HS-5 (cell line): ENCODE measurements at regions not wholly inside any gene's neighbourhood (a gene's known extent, or its start where the extent isn't known, plus 50 kb on each side); places are given as distances from the start of the nearest gene placed in this dataset.
"Not testable (repeated sequence)": the region's sequence is repeated elsewhere in the genome, so short reads cannot be mapped to it uniquely, and the experiment has no call there.

Experiments
- DNase-seq: peaks from one replicate; pipeline ENCODE4 v3.0.0-alpha.2; 2012; ENCODE audit warnings: low read depth

DNA sequence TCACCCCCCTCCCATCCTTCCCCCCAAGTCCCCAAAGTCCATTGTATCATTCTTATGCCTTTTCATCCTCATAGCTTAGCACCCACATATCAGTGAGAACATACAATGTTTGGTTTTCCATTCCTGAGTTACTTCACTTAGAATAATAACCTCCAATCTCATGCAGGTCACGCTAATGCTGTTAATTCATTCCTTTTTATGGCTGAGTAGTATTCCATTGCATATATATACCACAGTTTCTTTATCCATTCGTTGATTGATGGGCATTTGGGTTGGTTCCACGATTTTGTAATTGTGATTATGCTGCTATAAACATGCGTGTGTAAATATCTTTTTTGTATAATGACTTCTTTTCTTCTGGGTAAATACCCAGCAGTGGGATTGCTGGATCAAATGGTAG lies 621.9 kb upstream of the NRP1 start:
- not testable (repeated sequence) for DNase-seq

DNA sequence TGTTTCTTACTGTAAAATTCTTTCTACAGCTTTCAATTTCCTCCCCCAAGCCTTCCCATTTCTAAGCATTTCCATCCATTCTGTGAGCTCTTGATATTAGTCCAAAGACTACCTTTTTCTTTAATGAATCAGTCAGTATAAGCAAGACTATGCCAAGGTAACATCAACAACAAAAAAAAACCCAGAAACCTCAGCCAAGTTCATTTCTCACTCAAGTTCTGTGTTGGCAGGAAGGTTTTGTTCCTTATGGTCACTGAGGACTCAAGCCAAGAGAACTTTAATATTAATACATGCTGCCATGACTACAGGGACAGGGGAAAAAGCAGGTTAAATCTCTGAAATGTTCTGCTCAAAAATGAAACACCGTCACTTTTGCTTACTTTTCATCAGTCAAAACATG lies 621.2 kb upstream of the NRP1 start:
- DNase-seq: no peak

DNA sequence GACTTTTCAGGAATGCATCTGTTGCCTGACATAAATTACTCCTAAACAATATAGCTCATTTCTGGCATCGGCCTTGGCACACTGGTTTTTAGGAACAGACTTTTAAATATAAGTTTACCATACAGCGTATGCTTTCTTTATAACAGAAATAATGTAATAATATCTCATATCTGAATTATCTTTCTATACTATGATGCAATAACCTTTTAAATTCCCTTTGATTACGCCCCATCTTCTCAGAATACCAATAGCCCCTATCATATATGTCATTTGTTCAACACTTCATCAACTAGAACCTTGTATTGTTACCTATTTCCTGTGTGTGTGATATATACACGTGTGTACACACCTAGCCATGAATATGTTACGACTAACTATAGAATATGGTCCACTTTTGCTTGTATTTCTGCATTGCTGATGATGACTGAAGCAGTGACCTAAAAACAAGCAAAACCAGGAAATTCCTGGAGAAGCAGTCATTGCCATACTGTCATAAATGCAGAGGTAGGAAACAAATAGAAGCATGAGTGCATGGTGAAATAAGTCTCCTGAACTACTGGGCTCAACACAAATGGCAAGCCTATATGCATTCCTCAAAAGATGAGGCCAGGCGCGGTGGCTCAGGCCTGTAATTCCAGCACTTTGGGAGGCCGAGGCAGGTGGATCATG lies 618.4 kb upstream of the NRP1 start:
- peak; percentile 23 for DNase-seq

DNA sequence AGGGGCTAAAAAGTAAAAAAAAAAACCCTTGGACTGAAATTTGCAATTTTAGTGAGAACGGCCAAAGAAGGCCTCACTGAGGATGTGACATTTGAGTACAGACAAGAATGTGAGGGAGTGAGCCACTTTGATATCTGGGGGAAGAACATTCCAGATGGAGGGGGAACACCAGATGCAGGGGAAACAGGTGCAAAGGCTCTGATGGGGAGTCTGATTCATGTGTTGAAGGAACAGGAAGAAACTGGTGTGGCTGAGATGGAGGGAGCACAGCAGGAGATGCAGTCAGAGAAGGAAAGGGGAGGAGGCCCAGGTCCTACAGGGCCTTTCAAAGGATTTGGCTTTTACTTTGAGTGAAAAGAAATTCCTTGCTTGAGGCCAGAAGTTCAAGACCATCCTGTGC lies 615.7 kb upstream of the NRP1 start:
- no peak for DNase-seq

DNA sequence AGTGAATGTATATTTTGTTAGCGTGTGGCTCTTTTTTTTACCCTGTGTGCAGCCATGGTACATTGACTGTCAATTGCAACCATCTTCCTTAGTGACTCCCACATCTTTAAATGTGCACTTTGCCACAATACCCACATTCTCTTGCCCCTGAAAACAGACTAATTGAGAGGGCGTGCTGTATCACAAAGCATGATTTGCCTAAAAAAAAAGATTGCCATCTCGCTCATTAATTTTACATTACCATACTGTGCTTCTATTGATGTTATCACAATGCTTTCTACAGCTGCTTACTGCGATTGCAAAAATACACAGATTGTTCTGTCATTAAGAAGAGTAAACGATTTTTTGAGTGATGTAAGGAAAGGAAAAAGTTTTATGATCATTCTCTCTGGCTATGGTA lies 613.1 kb upstream of the NRP1 start:
- DNase-seq: no peak

DNA sequence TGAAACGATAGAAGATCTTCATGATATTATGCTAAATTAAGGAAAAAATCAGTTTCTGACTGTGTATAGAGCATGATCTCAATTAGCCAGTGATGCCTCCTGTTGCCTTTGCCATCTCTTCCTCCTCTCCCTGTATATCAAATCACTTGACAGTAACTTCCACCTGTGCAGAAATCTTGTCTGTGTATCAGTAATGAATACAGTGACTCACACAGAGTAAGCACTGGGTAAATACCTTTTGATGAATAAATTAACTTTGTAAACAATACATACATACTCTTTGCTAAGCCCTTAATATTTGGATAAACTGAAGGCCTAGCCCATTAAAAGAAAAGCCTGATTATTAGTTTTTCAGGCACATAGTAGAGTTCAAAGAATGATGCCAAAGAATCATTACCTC lies 610.6 kb upstream of the NRP1 start:
- no peak for DNase-seq

DNA sequence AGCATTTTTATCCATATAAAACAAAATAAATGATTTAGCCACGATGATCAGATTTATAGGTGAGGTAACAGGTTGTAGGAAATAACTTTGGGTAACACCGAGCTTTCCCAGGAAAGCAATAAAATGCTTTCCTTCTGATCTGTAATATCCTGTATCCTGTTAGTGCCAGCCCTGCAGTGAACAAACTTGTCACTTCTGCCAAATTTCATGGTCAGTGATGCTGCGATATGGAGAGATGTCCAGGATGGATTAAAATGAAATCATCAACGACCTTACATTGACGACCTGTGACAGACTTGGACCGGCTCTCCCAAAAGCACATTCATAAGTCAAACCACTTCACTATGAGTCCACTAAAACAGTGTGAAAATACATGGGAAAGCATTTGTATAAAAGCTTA lies 608.0 kb upstream of the NRP1 start:
- DNase-seq: no peak

DNA sequence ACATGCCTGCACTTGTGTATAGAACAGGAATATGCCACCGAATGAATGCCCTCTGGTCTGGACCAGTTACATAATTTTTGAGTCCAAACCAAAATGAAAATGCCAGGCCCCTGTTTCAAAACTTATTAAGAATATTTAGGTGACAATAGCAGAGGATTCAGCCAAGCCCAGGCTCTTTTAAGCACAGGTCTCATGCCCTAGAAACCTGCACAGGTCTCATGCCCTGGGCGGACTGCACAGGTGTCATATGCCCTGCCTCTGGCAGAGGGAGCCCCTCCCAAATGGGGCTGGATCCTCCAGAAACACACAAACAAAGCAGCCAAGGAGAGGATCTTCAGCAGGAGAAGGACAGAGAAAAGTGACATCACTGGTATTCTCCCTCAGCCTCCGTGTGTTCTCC lies 605.4 kb upstream of the NRP1 start:
- no peak for DNase-seq

DNA sequence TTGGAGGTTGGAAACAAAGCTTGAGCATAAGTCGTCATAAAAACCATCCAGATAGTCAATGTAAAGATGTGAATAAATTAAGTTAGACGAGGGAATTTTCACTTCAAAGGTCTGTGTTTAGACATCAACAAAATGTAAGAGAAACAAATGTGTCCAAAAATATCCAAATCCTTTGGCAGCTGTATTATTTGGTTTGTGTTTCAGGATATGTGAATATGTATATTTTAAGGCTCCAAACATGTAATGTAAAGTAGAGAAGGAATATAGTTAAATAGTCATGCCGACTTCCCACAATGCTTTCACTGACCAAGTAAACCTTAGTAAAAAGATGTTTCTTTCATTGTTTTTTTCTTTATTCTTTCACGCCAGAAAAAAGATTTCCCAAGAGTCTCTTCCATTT lies 604.9 kb upstream of the NRP1 start:
- no peak for DNase-seq

DNA sequence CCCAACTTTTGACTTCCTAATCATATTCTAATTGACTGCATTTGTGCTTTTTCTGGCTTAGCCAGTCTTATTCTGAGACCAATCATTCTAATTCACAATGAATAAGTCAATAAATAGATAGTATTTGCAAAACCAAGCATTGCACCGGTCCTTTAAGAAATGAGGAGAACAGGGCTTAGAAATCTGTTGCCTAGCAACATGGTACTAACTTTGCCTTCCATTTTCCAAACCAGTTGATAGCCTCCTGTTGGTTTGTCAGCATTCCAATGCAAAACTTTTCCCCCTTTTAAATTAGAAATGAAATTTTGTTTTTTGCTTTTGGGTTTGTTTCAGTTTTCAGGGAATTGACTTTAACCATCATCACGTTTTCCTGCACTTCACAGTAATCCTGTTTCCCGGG lies 603.5 kb upstream of the NRP1 start:
- DNase-seq: no peak

DNA sequence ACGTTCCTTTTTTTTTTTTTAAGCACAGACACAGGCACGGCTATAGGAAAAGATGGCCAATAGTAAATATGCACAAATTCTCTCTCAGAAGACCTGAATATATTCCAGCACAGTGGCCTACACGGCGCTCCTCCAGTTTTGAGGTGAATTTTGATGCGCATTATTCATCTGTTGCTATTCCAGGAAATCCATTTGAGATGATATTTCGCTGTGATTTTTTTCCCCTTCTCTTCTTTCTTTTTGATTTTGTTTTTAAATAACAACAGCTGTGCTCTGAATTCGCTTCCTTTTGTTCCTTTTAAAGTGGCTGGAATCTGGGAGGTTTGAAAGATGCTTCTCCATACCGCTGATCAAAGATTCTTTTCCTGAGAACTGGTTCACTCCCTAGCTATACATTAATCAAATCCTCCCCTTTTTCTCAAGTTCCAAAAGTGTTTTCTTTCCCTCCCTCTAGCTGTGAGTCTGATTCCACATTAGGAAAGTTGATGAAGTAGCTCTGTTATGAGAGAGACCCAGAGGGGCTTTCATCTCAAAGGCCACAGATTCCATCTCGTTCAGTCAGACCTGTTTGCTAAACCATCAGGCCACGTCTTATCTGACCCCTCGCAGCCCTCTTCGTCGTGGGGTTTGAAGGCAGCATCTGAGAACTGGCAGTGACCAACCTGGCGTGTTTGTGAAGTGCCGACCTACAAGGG lies 602.7 kb upstream of the NRP1 start:
- no peak for DNase-seq

DNA sequence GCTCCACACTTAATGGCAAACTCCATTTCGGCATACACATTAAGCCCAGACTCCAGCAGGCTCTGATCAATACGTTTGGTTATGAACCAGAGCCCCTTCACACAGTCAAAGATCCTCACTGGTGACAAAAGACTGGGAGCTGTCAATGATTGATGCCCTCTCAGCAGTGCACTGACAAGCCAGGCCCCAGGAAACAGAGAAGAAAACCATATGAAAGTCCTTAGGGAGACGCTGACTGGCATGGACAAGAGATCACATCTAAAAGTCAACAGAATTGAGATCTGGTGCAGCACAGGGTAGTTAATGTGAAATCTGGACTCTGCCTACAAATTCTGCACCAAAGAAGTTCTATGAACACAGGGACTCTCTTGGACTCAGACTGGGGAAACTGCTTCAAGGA lies 600.9 kb upstream of the NRP1 start:
- no peak for DNase-seq

DNA sequence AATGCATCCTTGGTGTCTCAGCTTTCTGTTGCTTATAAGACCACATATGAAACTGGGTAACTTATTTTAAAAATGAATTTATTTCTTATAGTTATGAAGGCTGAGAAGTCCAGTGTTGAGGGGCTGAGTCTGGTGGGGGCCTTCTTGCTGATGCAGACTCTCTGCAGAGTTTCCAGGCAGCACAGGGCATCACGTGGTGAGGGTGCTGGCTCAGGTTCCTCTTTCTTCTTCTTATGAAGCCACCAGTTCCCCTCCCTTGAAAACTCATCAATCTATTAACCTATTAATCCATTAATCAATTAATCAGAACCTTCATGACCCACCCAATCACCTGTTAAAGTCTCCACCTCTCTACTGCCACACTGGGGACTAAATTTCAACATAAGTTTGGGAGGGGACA lies 595.6 kb upstream of the NRP1 start:
- DNase-seq: no peak

DNA sequence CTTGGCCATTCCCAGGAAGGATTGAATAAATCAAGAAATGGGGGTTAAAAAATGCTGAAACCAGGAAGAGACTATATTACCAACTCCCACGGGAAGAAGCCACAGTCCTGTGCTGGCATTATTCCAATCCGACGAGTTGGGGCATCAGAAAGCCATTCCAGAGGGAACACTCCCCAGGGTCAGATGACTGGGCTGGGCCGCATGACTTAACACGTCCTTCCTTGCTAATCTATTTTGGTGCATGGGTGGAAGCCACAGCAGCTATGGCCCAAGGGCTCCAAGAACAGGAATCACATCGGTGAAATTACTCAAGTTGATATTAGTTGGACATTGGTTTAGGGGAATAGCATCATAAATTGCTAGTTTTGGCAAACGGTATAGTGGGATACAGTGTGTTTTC lies 592.9 kb upstream of the NRP1 start:
- no peak for DNase-seq

DNA sequence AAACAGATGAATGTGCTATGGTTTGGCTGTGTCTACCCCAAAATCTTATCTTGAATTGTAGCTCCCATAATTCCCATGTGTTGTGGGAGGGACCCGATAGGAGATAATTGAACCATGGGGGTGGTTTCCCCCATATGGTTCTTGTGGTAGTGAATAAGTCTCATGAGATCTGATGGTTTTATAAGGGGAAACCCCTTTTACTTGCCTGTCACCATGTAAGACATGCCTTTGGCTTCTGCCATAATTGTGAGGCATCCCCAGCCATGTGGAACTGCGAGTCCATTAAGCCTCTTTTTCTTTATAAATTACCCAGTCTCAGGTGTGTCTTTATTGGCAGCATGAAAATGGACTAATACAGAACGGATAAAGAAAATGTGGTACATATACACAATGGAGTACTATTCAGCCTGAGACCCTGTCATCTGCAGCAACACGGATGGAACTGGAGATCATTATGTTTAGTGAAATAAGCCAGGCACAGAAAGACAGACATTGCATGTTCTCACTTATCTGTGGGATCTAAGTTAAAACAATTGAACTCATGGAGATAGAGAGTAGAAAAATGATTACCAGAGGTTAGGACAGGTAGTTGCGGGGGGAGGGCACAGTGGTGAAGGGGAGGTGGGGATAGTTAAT lies 587.6 kb upstream of the NRP1 start:
- no peak for DNase-seq

DNA sequence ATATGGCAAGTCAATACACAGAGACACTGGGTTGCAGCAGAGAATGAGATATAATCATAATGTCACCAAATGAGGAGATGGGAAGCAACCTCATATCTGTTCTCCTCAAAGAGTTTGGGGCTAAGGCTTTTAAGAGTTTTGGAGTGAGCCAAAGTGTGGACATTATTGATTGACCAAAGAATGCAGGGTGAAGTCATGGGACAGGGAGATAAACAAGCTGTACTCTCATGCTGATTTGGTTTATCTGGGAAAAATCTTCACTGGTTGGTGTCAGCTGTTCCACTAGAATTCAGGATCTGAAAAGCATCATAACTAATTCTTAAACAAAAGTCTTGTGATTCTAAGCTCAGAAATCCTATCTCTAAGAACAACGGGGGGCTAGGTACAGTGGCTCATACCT lies 585.9 kb upstream of the NRP1 start:
- DNase-seq: no peak

DNA sequence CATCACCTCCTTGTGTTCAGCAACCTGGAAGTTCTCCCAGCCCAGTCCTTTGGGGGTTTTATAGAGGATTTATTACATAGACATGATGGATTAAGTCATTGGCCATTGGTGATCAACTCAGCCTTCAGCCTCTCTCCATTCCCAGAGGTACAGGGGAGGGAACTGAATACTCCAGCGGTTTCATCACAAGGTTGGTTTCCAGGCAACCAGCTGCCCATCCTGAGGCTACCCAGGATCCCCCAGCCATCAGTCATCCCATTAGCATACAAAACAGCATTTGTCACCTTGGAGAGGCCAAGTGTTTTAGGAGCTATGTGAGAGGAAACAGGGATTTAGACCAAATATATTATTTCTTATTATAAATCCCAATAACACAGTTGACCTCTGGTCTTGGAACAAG lies 584.8 kb upstream of the NRP1 start:
- DNase-seq: no peak

DNA sequence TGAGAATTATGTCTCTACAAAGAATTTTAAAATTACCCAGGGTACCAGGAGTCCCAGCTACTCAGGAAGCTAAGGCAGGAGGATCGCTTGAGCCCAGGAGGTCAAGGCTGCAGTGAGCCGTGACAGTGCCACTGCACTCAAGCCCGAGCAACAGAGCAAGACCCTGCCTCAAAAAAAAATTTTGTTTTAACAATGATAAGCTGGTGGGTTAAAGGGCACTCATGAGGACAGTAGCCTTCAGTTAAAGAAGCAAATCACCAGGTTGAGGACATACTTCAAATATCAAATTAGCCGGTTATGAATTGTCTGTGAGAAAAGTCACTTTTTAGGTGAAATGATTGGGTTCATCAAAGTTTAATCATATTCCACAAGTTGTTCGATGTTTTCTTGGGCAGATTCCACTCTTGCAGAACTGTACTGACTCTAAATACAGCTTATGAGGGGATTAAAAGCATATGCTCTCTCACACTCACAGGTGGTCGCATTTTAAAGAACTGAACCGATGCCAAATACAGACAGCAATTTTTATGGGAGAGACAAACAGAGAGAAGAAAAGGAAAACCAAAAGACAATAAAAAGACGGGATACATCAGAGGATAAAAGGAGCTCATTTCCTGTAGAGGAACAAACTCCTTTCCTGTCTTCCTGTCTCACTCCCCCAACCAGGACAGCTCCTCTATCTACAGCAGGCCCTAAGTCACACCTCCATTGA lies 582.8 kb upstream of the NRP1 start:
- no peak for DNase-seq

DNA sequence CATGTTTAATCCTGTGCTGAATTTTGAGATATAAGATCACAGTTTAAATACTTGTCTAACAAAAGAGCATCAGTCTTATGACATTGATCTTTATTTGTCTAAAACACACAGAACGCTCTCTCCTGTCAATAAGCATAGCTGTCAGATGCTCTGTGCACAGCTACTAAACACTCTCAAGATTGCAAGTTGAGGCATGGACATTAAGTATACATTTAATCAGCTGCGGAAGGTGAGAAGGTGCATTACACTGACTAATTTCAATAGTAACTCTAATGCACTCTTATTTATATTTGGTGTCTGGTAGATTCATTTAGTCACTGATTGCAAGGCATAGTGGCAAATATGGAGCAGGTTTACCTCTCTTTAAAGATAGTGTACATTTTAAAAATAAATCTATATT lies 580.3 kb upstream of the NRP1 start:
- no peak for DNase-seq

DNA sequence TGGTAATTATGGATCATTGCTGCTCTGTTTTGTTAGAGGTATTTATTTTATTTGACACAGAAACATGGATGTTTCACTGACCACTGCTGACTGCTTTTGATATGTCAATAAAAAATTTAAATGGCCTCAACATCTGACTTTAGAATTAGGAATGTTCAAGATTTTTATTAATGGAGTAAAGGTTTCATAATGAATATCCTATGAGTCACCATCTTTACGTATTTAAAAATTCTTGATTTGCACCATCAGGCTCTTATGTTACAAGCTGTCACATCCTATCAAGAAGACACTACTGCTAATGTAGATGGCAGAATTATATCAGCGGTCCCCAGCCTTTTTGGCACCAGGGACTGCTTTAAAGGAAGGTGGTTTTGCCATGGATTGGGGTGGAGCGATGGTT lies 578.7 kb upstream of the NRP1 start:
- no peak for DNase-seq

DNA sequence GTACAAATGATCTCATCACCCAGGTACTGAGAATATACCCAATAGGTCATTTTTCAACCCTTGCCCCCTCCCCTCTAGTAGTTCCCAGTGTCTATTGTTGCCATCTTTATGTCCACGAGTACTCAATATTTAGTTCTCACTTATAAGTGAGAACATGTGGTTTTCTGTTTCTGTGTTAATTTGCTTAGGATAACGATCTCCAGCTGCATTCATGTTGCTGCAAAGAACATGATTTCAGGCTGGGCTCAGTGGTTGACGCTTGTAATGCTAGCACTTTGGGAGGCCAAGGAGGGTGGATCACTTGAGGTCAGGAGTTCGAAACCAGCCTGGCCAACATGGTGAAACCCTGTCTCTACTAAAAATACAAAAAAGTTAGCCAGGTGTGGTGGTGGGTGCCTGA lies 575.0 kb upstream of the NRP1 start:
- not testable (repeated sequence) for DNase-seq

DNA sequence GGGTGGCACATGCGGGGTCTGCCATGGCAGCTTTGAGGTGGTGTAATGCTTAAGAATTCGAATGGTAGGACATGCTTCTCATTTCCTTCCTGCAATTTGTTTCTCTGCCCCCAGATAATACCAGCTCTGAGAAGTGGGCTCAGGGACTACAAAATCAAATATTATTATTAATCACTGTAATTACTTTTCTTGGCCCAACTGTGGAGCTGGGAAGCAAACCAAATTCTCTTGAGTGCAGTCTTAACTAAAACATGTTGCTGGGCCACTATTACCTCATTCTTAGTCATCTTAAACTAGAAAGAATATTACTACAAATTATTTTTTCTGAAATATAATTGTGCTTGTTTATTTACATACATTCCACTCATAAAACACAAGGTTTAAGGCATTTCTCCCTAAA lies 566.7 kb upstream of the NRP1 start:
- peak; percentile 5 for DNase-seq

DNA sequence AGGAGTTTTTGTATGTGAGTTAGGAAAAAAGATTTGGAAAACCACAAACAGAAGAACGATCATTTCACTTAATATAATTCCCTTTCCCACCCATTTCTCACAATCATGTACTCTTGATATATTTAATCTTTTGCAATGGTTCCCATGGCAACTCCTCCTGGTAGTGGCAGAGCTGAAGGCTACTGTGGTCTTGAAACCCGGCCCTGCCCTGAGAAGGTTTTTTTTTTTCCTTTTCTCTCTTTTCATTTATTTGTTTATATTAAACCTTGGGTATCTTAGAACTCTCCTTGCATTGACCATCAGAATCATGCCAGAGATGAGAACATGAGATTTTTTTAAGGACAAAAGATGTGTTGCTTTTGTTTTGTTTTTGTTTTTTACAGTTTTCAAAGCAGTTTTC lies 566.1 kb upstream of the NRP1 start:
- DNase-seq: no peak
